ENCODE measurements at regions not wholly inside any gene's neighbourhood (a gene's known extent, or its start where the extent isn't known, plus 50 kb on each side); places are given as distances from the start of the nearest gene placed in this dataset.

- peak overlapping the region; percentile 50 for H2AFZ ChIP-seq (ENCODE audit: low read depth, low read length, poor library complexity, severe bottlenecking)
Measured at GRCh38 chr2:180523621-180524340, 456.6 kb upstream of the UBE2E3 start.

More at GRCh38 chr2:180523621-180524340, 456.6 kb upstream of the UBE2E3 start:
- ChIA-PET RAD21 (ENCODE audit: low non-redundant PET in 1 of 2, low total read pairs in 2 of 2, uncharacterized antibody in 2 of 2, unreplicated experiment in 2 of 2) (no interaction called here), CTCF (no interaction called here), POLR2A (no interaction called here)
- Histone ChIP-seq H3K4me1 (ENCODE audit: control insufficient read depth in 1 of 2, insufficient read depth in 2 of 2, low read length in 2 of 2) (peaks cover 6 to 47% of the 10 kb centered on the region in 2 experiments; a peak in 3 of 4 replicates), H3K27me3 (ENCODE audit: insufficient read depth, low read length) (no peaks in the 10 kb centered on the region), H3K4me2 (ENCODE audit: low read length) (peak overlapping the region; percentile 41), H3K27ac (ENCODE audit: low read depth, low read length) (no peak overlapping the region), H3K9me3 (ENCODE audit: control insufficient read depth in 1 of 2, insufficient read depth in 1 of 2, low read depth in 1 of 2, low read length in 2 of 2) (no peaks in the 10 kb centered on the region), H3K79me2 (ENCODE audit: insufficient read depth, low read length) (no peaks in the 10 kb centered on the region), H3K9ac (ENCODE audit: low read length) (no peak overlapping the region), H3K36me3 (ENCODE audit: control insufficient read depth in 1 of 2, insufficient read depth in 2 of 2, low read length in 2 of 2) (no peaks in the 10 kb centered on the region), H3K4me3 (replicated peaks in 1 of 2; ENCODE audit: low read depth in 1 of 2, low read length in 2 of 2) (no peak overlapping the region), H3K9me2 (ENCODE audit: insufficient read depth) (no peaks in the 10 kb centered on the region), H4K20me1 (ENCODE audit: insufficient read depth) (no peaks in the 10 kb centered on the region)
- TF ChIP-seq EGR1 (IDR thresholded peaks at IDR 0.05; ENCODE audit: low read depth) (no peak), EZH2phosphoT487 (IDR thresholded peaks at IDR 0.05; ENCODE audit: borderline replicate concordance) (no peak), ZNF274 (IDR thresholded peaks at IDR 0.05; ENCODE audit: low read depth, low read length) (no peak), ELF1 (IDR thresholded peaks at IDR 0.05; ENCODE audit: borderline replicate concordance, low read depth) (no peak), CEBPB (IDR thresholded peaks at IDR 0.05; ENCODE audit: low read depth) (no peak), REST (IDR thresholded peaks at IDR 0.05; ENCODE audit: low read depth) (no peak), YY1 (IDR thresholded peaks at IDR 0.05; ENCODE audit: extremely low read depth, insufficient replicate concordance, low read depth, low read length) (no peak), EZH2 (IDR thresholded peaks at IDR 0.05) (no peak)
- TF ChIP-seq, protein P1, sequence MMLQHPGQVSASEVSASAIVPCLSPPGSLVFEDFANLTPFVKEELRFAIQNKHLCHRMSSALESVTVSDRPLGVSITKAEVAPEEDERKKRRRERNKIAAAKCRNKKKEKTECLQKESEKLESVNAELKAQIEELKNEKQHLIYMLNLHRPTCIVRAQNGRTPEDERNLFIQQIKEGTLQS (IDR thresholded peaks at IDR 0.05), result no peak
- intact Hi-C loops (cut with micrococcal nuclease), result no loop called here
- ATAC-seq, result no peak
- BruUV-seq (replicated peaks), result no TSS peak
- no peak for DNase-seq (ENCODE audit: low read depth, low spot score)
